Caco-2 (cell line): ENCODE measurements at regions not wholly inside any gene's neighbourhood (a gene's known extent, or its start where the extent isn't known, plus 50 kb on each side); places are given as distances from the start of the nearest gene placed in this dataset.

Experiments
- BruUV-seq: library from RNA; stranded (reverse); fragments of 400-500 nt; replicated peaks from 2 replicates; lab custom pipeline; 2021; lab: Mats Ljungman, UMichigan
- CTCF ChIA-PET: fragments of 300-600 bp; sonication (Branson Sonifier 250); formaldehyde crosslinking; loops from one replicate; lab custom pipeline; 2022; ENCODE audit warnings: antibody characterized with exemption; lab: Charles Lee
- POLR2A ChIA-PET: fragments of 300-600 bp; sonication (Branson Sonifier 250); formaldehyde crosslinking; loops from one replicate; lab custom pipeline; 2022; ENCODE audit warnings: antibody characterized with exemption; lab: Charles Lee
- DNase-seq, 2 experiments: peaks; one replicate each; pipeline versions ENCODE4 v3.0.0 to v3.0.0-alpha.2; 2020 to 2022
- H3K27me3 ChIP-seq: replicated peaks from 2 replicates; pipeline ENCODE4 v1.6.0; 2011; ENCODE audit warnings: low read length; ENCODE audit not compliant: control insufficient read depth, insufficient read depth
- H3K36me3 ChIP-seq: 2 replicates; pipeline ENCODE4 v1.5.1; 2011; ENCODE audit warnings: low read length; ENCODE audit not compliant: control insufficient read depth, insufficient read depth
- H3K4me1 ChIP-seq: fragments of 250-450 bp; sonication (Bioruptor Pico); 2 replicates; pipeline ENCODE4 v1.5.1; 2020; ENCODE audit warnings: mild to moderate bottlenecking
- H3K4me3 ChIP-seq: 2 replicates; pipeline ENCODE4 v1.5.1; 2011; ENCODE audit warnings: low read depth, mild to moderate bottlenecking, control low read depth, low read length
- H3K9me3 ChIP-seq: fragments of 250-450 bp; sonication (Bioruptor Pico); 2 replicates; pipeline ENCODE4 v1.5.1; 2020; ENCODE audit warnings: mild to moderate bottlenecking, moderate library complexity
- H3K27ac Mint-ChIP-seq: one replicate; pipeline ENCODE4 v1.8.0; 2022; ENCODE audit warnings: mixed read lengths; ENCODE audit not compliant: unreplicated experiment
- H3K27me3 Mint-ChIP-seq: one replicate; pipeline ENCODE4 v1.8.0; 2022; ENCODE audit warnings: mixed read lengths; ENCODE audit not compliant: insufficient read depth, unreplicated experiment
- H3K36me3 Mint-ChIP-seq: one replicate; pipeline ENCODE4 v1.8.0; 2022; ENCODE audit warnings: mild to moderate bottlenecking, mixed read lengths; ENCODE audit not compliant: insufficient read depth, unreplicated experiment
- H3K4me1 Mint-ChIP-seq: one replicate; pipeline ENCODE4 v1.8.0; 2022; ENCODE audit warnings: low read depth, mixed read lengths; ENCODE audit not compliant: unreplicated experiment
- H3K4me3 Mint-ChIP-seq: one replicate; pipeline ENCODE4 v1.8.0; 2022; ENCODE audit warnings: mild to moderate bottlenecking, moderate library complexity, mixed read lengths; ENCODE audit not compliant: unreplicated experiment
- H3K9me3 Mint-ChIP-seq: one replicate; pipeline ENCODE4 v1.8.0; 2022; ENCODE audit warnings: mixed read lengths; ENCODE audit not compliant: unreplicated experiment
- intact Hi-C: fragments of 100-400 bp; cut with micrococcal nuclease; formaldehyde crosslinking; loops from one replicate; pipeline ENCODE4 v1.10.0; 2022; ENCODE audit not compliant: unreplicated experiment
- TF ChIP-seq, protein P1 (sequence below), 2 experiments: fragments of 200-600 bp in 1 of 2; IDR thresholded peaks; 1 replicate in 1 of 2; 2 replicates in 1 of 2; pipeline versions ENCODE4 v1.5.1 to v1.8.0; 2011 to 2022; ENCODE audit warnings: antibody characterized with exemption in 1 of 2, control low read depth in 1 of 2, inconsistent platforms in 1 of 2, low read depth in 1 of 2, low read length in 1 of 2, mild to moderate bottlenecking in 1 of 2, moderate library complexity in 1 of 2; ENCODE audit not compliant: insufficient read depth in 1 of 2, severe bottlenecking in 1 of 2, unreplicated experiment in 1 of 2

- CTCF ChIA-PET, result no interaction called here
Observed at GRCh38 chr6:71603021-71603420, 283.3 kb upstream of the RIMS1 start.

DNA sequence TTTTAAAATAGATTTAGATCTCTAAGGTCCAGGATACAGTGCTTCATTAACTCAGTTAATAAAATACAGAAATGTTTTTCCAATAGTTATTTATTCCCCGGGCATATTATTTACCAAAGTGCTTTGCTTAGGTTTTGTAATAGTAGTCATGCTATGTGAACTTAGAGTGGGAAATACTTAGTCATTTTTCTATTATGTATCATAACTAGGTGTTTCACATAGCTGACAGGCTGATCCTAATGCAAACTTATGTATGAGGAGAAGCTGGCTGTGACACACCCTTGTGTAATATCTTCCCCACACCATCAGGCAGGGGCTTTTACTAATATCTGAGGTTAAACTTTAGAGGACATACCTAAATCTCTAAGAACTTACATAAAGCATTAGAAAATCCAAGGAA, 277.7 kb upstream of the RIMS1 start:
- H3K27ac Mint-ChIP-seq, result no peak overlapping the region
- no peaks in the 10 kb centered on the region for H3K36me3 Mint-ChIP-seq
- no TSS peak for BruUV-seq
- intact Hi-C loops, result no loop called here
- no peaks in the 10 kb centered on the region for H3K9me3 Mint-ChIP-seq
- H3K27me3 Mint-ChIP-seq, result no peaks in the 10 kb centered on the region
- Histone ChIP-seq H3K36me3 (no peaks in the 10 kb centered on the region), H3K9me3 (no peaks in the 10 kb centered on the region), H3K27me3 (no peaks in the 10 kb centered on the region), H3K4me3 (no peak overlapping the region), H3K4me1 (0 out of 2 replicates have a peak, but pooled peaks cover 7% of the 10 kb centered on the region)
- H3K4me3 Mint-ChIP-seq, result no peak overlapping the region
- ChIA-PET CTCF (no interaction called here), POLR2A (no interaction called here)
- TF ChIP-seq, protein P1, sequence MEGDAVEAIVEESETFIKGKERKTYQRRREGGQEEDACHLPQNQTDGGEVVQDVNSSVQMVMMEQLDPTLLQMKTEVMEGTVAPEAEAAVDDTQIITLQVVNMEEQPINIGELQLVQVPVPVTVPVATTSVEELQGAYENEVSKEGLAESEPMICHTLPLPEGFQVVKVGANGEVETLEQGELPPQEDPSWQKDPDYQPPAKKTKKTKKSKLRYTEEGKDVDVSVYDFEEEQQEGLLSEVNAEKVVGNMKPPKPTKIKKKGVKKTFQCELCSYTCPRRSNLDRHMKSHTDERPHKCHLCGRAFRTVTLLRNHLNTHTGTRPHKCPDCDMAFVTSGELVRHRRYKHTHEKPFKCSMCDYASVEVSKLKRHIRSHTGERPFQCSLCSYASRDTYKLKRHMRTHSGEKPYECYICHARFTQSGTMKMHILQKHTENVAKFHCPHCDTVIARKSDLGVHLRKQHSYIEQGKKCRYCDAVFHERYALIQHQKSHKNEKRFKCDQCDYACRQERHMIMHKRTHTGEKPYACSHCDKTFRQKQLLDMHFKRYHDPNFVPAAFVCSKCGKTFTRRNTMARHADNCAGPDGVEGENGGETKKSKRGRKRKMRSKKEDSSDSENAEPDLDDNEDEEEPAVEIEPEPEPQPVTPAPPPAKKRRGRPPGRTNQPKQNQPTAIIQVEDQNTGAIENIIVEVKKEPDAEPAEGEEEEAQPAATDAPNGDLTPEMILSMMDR (IDR thresholded peaks at IDR 0.05; ENCODE audit: insufficient read depth in 1 of 2, low read depth in 1 of 2, low read length in 1 of 2, severe bottlenecking in 1 of 2, unreplicated experiment in 1 of 2), result no peak
- H3K4me1 Mint-ChIP-seq, result peaks cover 6% of the 10 kb centered on the region
- DNase-seq, result no peak

More at GRCh38 chr6:71603021-71603420, 283.3 kb upstream of the RIMS1 start:
- Mint-ChIP-seq H3K4me1 (no peaks in the 10 kb centered on the region), H3K4me3 (no peak overlapping the region), H3K36me3 (no peaks in the 10 kb centered on the region), H3K9me3 (no peaks in the 10 kb centered on the region), H3K27ac (no peak overlapping the region), H3K27me3 (no peaks in the 10 kb centered on the region)
- no peak overlapping the region for H3K4me3 ChIP-seq
- H3K36me3 ChIP-seq, result no peaks in the 10 kb centered on the region
- no peaks in the 10 kb centered on the region for H3K4me1 ChIP-seq
- intact Hi-C loops, result no loop called here
- POLR2A ChIA-PET, result no interaction called here
- no peaks in the 10 kb centered on the region for H3K27me3 ChIP-seq
- no peak for DNase-seq
- TF ChIP-seq, protein P1 (IDR thresholded peaks at IDR 0.05; ENCODE audit: insufficient read depth in 1 of 2, low read depth in 1 of 2, low read length in 1 of 2, severe bottlenecking in 1 of 2, unreplicated experiment in 1 of 2), result no peak
- BruUV-seq, result no TSS peak
- H3K9me3 ChIP-seq, result no peaks in the 10 kb centered on the region

DNA sequence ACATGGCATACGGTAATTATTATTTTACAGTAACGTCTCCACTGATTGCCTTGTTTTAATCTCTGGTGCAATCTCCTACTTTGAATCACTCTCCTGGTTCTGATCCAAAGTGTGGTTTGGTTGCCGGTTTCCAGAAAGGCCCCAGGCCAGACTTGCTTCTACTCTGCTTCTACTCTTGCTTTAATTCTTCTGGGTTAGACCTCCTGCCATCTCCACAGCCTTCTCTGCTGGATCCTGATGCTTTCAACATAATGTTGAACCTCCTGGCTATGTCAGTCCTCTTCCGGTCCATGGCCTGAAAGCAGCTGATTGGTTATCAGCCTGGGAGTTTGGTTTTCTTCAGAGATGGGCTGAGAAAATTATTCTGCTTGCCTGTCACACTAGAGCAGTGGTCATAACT, 266.5 kb upstream of the RIMS1 start:
- CTCF ChIA-PET, result no interaction called here
- H3K36me3 Mint-ChIP-seq, result no peaks in the 10 kb centered on the region
- intact Hi-C loops, result loop anchor here (5.0 kb wide), 1 partner anchor 57 kb away; no protein-coding TSS in a partner anchor

More for the DNA sequence above, 266.5 kb upstream of the RIMS1 start:
- Histone ChIP-seq H3K4me3 (no peak overlapping the region), H3K9me3 (peaks cover 2% of the 10 kb centered on the region), H3K36me3 (no peaks in the 10 kb centered on the region), H3K27me3 (no peaks in the 10 kb centered on the region), H3K4me1 (no peaks in the 10 kb centered on the region; the same call in 1 of the 2 replicates)
- POLR2A ChIA-PET, result no interaction called here
- TF ChIP-seq, protein P1 (IDR thresholded peaks at IDR 0.05; ENCODE audit: insufficient read depth in 1 of 2, low read depth in 1 of 2, low read length in 1 of 2, severe bottlenecking in 1 of 2, unreplicated experiment in 1 of 2), result no peak
- peaks cover 7% of the 10 kb centered on the region for H3K4me1 Mint-ChIP-seq
- BruUV-seq, result no TSS peak
- H3K27me3 Mint-ChIP-seq, result no peaks in the 10 kb centered on the region
- no peak for DNase-seq
- peaks cover 30% of the 10 kb centered on the region for H3K9me3 Mint-ChIP-seq
- no peak overlapping the region for H3K27ac Mint-ChIP-seq
- no peak overlapping the region for H3K4me3 Mint-ChIP-seq
